GM18517 (cell line): ENCODE measurements at regions not wholly inside any gene's neighbourhood (a gene's known extent, or its start where the extent isn't known, plus 50 kb on each side); places are given as distances from the start of the nearest gene placed in this dataset.

Experiments used
- ATAC-seq: cut with Tn5 transposase; IDR thresholded peaks from one replicate; pipeline ENCODE4 v1.9.1; 2021; ENCODE audit warnings: mild to moderate bottlenecking, moderate library complexity; ENCODE audit not compliant: unreplicated experiment

DNA sequence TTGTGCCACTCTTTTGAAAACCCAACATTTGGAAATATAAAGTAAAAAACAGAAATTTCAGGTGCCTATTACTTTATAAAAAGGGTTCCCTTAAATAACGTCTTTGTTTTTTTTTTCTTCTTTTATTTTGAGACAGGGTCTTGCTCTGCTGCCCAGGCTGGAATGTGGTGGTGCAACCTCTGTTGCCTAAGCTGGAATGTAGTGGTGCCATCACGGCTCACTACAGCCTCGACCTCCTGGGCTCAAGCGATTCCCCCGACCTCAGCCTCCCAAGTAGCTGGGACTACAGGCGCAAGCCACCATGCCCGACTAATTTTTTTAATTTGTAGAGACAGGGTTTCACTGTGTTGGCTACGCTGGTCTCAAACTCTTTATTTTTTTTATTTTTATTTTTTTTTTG lies 110.2 kb upstream of the HNRNPU start:
- no peak for ATAC-seq

DNA sequence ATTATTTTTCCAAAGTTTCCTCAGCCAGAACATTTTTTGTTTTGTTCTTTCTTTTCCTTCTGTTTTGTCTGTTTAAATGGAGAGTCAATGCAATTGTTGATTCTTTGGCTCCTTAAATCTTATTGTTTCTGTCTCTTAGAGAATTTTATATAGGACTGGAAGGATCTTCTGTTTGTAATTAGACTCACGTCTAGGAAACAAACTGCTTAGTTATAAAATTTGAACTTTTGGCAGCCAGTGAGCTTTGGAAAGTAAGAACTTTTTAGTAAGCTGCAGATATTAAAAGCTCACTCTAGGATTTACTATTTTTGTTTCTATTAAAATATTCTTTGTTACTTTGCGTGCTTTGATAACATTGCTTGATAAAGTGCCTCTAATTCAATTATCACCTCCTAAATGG lies 109.8 kb upstream of the HNRNPU start:
- ATAC-seq, result no peak

DNA sequence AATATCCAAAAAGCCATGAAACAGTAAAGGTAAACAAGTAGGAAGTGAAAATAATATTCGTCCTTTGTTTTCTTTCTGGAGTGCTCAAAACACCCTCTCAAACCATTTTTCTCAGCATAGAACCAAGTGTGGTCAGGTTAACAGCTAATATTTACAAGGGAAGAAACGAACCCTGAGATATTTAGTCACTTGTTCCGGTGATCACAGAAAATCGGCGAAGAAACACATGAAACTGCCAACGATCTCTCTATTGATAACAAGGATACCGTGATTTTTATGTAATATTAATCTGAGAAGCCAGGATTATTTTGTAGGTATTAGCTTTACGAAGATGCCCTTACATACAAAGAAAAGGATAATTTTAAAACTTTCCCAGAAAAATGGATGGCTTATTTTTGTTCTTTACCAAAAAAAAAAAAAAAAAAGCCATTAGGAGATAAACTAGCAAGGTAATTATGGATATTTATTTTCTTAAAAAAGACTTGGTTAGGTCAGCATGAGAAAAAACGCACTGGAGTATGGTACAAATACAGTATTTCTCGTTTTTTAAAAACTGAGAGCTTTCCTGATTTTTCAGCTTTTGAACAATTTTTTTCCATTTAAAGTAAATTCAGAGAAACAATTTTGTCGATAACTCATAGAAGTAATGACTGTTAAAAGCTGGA lies 107.3 kb upstream of the HNRNPU start:
- no peak for ATAC-seq

GRCh38 chr1:244970744-244971551 lies 106.6 kb upstream of the HNRNPU start:
- ATAC-seq, result peak; percentile 70

- ATAC-seq, result peak; percentile 71
These were observed 105.9 kb upstream of the HNRNPU start for GRCh38 chr1:244970236-244970743.

GRCh38 chr1:244969355-244970235 lies 105.3 kb upstream of the HNRNPU start:
- peak; percentile 29 for ATAC-seq

GRCh38 chr1:244968881-244969280 lies 104.5 kb upstream of the HNRNPU start:
- ATAC-seq, result no peak

GRCh38 chr1:244968471-244968871 lies 104.1 kb upstream of the HNRNPU start:
- ATAC-seq, result no peak

DNA sequence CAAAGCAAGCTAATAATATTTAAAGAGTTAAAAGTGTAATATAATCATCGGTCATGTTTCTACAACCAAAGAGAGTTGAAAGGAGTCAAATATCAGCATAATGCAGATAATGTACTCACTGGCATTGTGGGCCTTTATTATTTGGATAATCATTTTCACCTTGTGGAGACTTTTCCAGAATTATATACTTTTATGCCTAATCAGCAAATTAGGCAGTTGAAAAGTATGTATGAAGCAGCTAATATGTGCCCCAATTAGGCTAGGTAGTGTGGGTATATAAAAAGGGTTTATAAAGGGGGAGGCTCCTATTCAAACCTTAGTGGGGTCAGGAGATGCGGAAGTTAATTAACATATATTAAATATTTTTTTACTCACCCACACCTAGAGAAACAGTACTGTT lies 102.8 kb upstream of the HNRNPU start:
- no peak for ATAC-seq

GRCh38 chr1:244965185-244966030 lies 101.1 kb upstream of the HNRNPU start:
- ATAC-seq, result no peak

DNA sequence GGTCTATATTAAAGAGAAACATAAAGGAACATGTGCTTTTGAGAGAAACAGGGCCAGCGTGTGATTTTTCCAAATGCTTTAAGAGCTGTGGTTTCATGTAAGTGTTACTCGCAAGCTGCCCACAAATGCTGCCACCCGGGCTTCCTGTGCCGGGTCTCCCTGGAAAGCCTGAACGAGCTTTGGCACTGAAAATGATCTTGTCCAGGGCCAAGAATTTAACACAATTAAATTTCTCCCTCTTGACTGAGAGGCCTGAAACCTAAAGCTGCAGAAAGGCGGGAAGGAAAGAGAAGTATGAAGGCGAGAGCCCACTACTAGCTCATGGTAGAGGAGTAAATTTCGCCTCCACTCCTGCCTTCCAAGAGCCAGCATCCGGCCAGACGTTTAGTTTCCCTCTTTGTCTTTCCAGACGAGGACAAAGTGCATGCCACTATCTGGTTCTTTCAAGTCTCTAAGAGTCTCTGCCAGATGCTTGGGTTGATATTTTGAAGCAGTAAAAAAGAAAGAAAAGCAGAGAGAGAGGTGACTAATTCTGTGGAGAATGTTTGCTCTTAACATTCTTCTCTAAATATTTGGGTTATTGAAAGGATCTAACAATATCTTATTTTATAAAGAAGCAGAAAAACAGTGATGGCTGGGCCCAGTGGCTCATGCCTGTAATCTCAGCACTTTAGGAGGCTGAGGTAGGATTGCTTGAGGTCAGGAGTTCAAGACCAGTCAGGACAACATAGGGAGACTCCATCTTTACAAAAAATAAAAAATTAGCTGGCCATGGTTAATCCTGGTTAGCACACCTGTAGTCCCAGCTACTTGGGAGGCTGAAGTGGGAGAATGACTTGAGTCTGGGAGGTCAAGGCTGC lies 100.0 kb upstream of the HNRNPU start:
- no peak for ATAC-seq

- no peak for ATAC-seq
These were observed 99.0 kb upstream of the HNRNPU start for GRCh38 chr1:244963231-244963826.

GRCh38 chr1:244962130-244962529 lies 97.8 kb upstream of the HNRNPU start:
- ATAC-seq, result no peak

DNA sequence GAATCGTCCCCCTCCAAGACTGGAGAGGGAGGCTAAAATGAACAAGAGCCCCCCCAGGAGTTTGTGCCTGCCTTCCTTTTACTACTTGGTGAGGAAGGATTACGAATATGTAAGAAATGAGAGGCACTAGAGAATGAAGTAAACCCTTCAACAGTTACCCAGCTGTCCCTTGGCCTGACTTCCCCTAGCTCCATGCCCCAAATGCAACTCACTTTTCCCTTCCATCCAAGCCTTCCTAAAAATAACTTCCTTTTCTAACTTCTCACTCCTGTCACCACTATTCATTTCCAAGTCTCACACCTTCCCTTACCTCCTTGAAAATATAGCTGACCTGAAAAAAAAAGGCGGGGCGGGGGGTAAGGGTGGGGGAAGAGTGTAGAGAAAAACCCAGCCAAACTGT lies 96.6 kb upstream of the HNRNPU start:
- ATAC-seq, result no peak

DNA sequence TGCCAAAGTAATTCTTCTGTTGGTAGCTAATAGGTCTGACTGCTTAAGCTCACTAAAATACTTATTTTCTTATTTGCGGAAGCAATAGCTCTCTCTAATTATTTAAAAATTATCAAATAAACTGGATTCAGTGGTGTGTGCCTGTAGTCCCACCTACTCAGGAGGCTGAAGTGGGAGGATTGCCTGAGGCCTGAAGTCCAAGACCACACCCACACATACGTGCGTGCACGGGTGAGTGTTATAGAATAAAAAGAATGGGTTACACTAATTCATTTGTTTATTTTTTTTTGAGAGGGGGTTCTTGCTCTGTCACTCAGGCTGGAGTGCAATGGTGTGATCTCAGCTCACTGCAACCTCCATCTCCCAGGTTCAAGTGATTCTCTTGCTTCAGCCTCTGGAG lies 94.2 kb upstream of the HNRNPU start:
- ATAC-seq, result no peak

DNA sequence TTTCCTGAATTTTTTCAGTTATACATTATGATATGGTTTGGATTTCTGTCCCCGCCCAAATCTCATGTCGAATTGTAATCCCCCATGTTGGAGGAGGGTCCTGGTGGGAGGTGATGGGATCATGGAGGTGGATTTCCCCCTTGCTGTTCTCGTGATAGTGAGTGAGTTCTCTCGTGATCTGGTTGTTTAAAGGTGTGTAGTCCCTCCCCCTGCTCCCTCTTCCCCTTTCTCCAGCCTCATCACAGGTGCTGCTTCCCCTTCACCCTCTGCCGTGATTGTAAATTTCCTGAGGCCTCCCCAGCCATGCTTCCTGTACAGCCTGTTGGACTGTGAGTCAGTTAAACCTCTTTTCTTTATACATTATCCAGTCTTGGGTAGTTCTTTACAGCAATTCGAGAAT lies 93.2 kb upstream of the HNRNPU start:
- ATAC-seq, result no peak

DNA sequence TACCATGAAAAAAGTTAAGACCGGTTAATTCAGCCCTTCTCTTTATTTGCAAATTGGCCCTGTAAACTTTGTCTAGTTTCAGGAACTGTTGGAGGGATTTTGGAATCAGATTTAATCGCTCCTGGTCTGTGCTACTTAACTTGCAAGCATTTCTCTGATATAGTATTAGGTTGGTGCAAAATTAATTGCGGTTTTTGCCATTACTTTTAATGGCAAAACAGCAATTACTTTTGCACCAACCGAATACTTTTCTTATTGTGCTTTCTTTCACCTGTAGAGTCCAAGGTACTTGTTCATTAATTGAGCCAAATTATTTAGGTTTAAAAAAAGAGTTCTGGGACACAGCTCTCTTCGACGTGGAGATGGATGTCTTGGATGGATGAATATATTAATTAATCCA lies 92.8 kb upstream of the HNRNPU start:
- no peak for ATAC-seq

- no peak for ATAC-seq
These were observed 91.3 kb upstream of the HNRNPU start for GRCh38 chr1:244955661-244956060.

GRCh38 chr1:244954359-244954758 lies 90.0 kb upstream of the HNRNPU start:
- ATAC-seq, result no peak
